ENCODE measurements at regions not wholly inside any gene's neighbourhood (a gene's known extent, or its start where the extent isn't known, plus 50 kb on each side); places are given as distances from the start of the nearest gene placed in this dataset.

- H3K4me1 ChIP-seq (ENCODE audit: control insufficient read depth in 1 of 2, insufficient read depth in 2 of 2, low read length in 2 of 2), result no peaks in the 10 kb centered on the region
- H3K4me2 ChIP-seq (replicated peaks; ENCODE audit: extremely low read depth, low read length, poor library complexity, severe bottlenecking), result no peak overlapping the region
- Mint-ChIP-seq H3K36me3 (no peaks in the 10 kb centered on the region), H3K4me1 (no peaks in the 10 kb centered on the region), H3K4me3 (no peak overlapping the region), H3K27me3 (ENCODE audit: low read depth in 3 of 3) (no peaks in the 10 kb centered on the region), H3K9me3 (peaks cover 4 to 26% (median 7%) of the 10 kb centered on the region in 7 donors), H3K27ac (no peak overlapping the region)
- DNase-seq, result no peak
- no peak for TF ChIP-seq CTCF (IDR thresholded peaks at IDR 0.05)
- no peak overlapping the region for H3K4me3 ChIP-seq (replicated peaks in 1 of 3; ENCODE audit: low read depth in 2 of 3, low read length in 3 of 3)
- H4K20me1 ChIP-seq (ENCODE audit: insufficient read depth, low read length), result no peaks in the 10 kb centered on the region
- no peak overlapping the region for H2AFZ ChIP-seq (ENCODE audit: insufficient read depth, low read depth, low read length, poor library complexity, severe bottlenecking)
- H3K79me2 ChIP-seq (ENCODE audit: insufficient read depth, low read length), result no peaks in the 10 kb centered on the region
- H3K27ac ChIP-seq (ENCODE audit: low read depth in 1 of 2, low read length in 2 of 2), result no peak overlapping the region
- H3K9me3 ChIP-seq (replicated peaks in 1 of 2; ENCODE audit: control insufficient read depth in 1 of 2, insufficient read depth in 1 of 2, low read length in 2 of 2), result peaks cover 8 to 23% of the 10 kb centered on the region in 2 donors
- no peaks in the 10 kb centered on the region for H3K36me3 ChIP-seq (replicated peaks in 1 of 2; ENCODE audit: control insufficient read depth in 1 of 2, insufficient read depth in 2 of 2, low read length in 2 of 2)
- intact Hi-C loops (cut with micrococcal nuclease), result no loop called here
- WGBS (ENCODE audit: insufficient coverage), result no CpG with 5 or more reads among the region's 1 CpG
- no peak overlapping the region for H3K9ac ChIP-seq (ENCODE audit: insufficient read depth, low read length, poor library complexity, severe bottlenecking)
- no peaks in the 10 kb centered on the region for H3K27me3 ChIP-seq (ENCODE audit: control insufficient read depth in 2 of 2, insufficient read depth in 2 of 2, low read length in 2 of 2)
Observed at GRCh38 chr7:110209884-110210283, 881.0 kb upstream of the LRRN3 start.

- H3K27me3 ChIP-seq (ENCODE audit: control insufficient read depth in 2 of 2, insufficient read depth in 2 of 2, low read length in 2 of 2), result no peaks in the 10 kb centered on the region
- H3K36me3 ChIP-seq (replicated peaks in 1 of 2; ENCODE audit: control insufficient read depth in 1 of 2, insufficient read depth in 2 of 2, low read length in 2 of 2), result no peaks in the 10 kb centered on the region
- no peaks in the 10 kb centered on the region for H3K4me1 Mint-ChIP-seq
- no peak overlapping the region for H3K4me3 ChIP-seq (replicated peaks in 1 of 3; ENCODE audit: low read depth in 2 of 3, low read length in 3 of 3)
- no peak overlapping the region for H3K27ac ChIP-seq (ENCODE audit: low read depth in 1 of 2, low read length in 2 of 2)
- H3K27me3 Mint-ChIP-seq (ENCODE audit: low read depth in 3 of 3), result no peaks in the 10 kb centered on the region
- WGBS (ENCODE audit: insufficient coverage), result no CpG with 5 or more reads among the region's 1 CpG
- peaks cover 6 to 26% of the 10 kb centered on the region in 2 donors for H3K9me3 ChIP-seq (replicated peaks in 1 of 2; ENCODE audit: control insufficient read depth in 1 of 2, insufficient read depth in 1 of 2, low read length in 2 of 2)
- H4K20me1 ChIP-seq (ENCODE audit: insufficient read depth, low read length), result no peaks in the 10 kb centered on the region
- H3K9ac ChIP-seq (ENCODE audit: insufficient read depth, low read length, poor library complexity, severe bottlenecking), result no peak overlapping the region
- no peaks in the 10 kb centered on the region for H3K36me3 Mint-ChIP-seq
- no peaks in the 10 kb centered on the region for H3K79me2 ChIP-seq (ENCODE audit: insufficient read depth, low read length)
- H3K9me3 Mint-ChIP-seq, result peaks cover 4 to 20% (median 9%) of the 10 kb centered on the region in 7 donors
- no peak overlapping the region for H3K4me2 ChIP-seq (replicated peaks; ENCODE audit: extremely low read depth, low read length, poor library complexity, severe bottlenecking)
- H3K27ac Mint-ChIP-seq, result no peak overlapping the region
- TF ChIP-seq CTCF (IDR thresholded peaks at IDR 0.05), result no peak
- intact Hi-C loops (cut with micrococcal nuclease), result no loop called here
- no peak for DNase-seq
- no peaks in the 10 kb centered on the region for H3K4me1 ChIP-seq (ENCODE audit: control insufficient read depth in 1 of 2, insufficient read depth in 2 of 2, low read length in 2 of 2)
- H2AFZ ChIP-seq (ENCODE audit: insufficient read depth, low read depth, low read length, poor library complexity, severe bottlenecking), result no peak overlapping the region
- H3K4me3 Mint-ChIP-seq, result no peak overlapping the region
Observed at GRCh38 chr7:110210941-110211608, 879.9 kb upstream of the LRRN3 start.
